ENCODE measurements at regions not wholly inside any gene's neighbourhood (a gene's known extent, or its start where the extent isn't known, plus 50 kb on each side); places are given as distances from the start of the nearest gene placed in this dataset.

GRCh38 chr3:137131081-137131480 lies 173.3 kb downstream of the IL20RB start:
- CTCF ChIA-PET = no interaction called here
- no peaks in the 10 kb centered on the region for H3K9me3 Mint-ChIP-seq (ENCODE audit: low read depth, unreplicated experiment)

GRCh38 chr3:137134431-137134830 lies 176.6 kb downstream of the IL20RB start:
- Mint-ChIP-seq H3K36me3 (ENCODE audit: insufficient read depth, unreplicated experiment) (no peaks in the 10 kb centered on the region), H3K27ac (ENCODE audit: unreplicated experiment) (no peak overlapping the region), H3K4me3 (ENCODE audit: low read depth, unreplicated experiment) (no peak overlapping the region), H3K27me3 (ENCODE audit: unreplicated experiment) (peaks cover 81% of the 10 kb centered on the region), H3K9me3 (ENCODE audit: low read depth, unreplicated experiment) (no peaks in the 10 kb centered on the region), H3K4me1 (ENCODE audit: low read depth, unreplicated experiment) (no peaks in the 10 kb centered on the region)
- no TSS peak for BruUV-seq (replicated peaks)
- intact Hi-C loops (cut with micrococcal nuclease; ENCODE audit: unreplicated experiment) = no loop called here
- CTCF ChIA-PET = interaction anchor here (1.5 kb wide), 1 partner anchor 42 kb away, joined by 3 read pairs; no protein-coding TSS in a partner anchor
- no peak for DNase-seq
- TF ChIP-seq, protein P1, sequence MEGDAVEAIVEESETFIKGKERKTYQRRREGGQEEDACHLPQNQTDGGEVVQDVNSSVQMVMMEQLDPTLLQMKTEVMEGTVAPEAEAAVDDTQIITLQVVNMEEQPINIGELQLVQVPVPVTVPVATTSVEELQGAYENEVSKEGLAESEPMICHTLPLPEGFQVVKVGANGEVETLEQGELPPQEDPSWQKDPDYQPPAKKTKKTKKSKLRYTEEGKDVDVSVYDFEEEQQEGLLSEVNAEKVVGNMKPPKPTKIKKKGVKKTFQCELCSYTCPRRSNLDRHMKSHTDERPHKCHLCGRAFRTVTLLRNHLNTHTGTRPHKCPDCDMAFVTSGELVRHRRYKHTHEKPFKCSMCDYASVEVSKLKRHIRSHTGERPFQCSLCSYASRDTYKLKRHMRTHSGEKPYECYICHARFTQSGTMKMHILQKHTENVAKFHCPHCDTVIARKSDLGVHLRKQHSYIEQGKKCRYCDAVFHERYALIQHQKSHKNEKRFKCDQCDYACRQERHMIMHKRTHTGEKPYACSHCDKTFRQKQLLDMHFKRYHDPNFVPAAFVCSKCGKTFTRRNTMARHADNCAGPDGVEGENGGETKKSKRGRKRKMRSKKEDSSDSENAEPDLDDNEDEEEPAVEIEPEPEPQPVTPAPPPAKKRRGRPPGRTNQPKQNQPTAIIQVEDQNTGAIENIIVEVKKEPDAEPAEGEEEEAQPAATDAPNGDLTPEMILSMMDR (IDR thresholded peaks at IDR 0.05; ENCODE audit: unreplicated experiment) = no peak

More at GRCh38 chr3:137131081-137131480, 173.3 kb downstream of the IL20RB start:
- intact Hi-C loops (cut with micrococcal nuclease; ENCODE audit: unreplicated experiment) = no loop called here
- Mint-ChIP-seq H3K4me3 (ENCODE audit: low read depth, unreplicated experiment) (no peak overlapping the region), H3K4me1 (ENCODE audit: low read depth, unreplicated experiment) (no peaks in the 10 kb centered on the region), H3K27me3 (ENCODE audit: unreplicated experiment) (peaks cover 54% of the 10 kb centered on the region), H3K27ac (ENCODE audit: unreplicated experiment) (no peak overlapping the region), H3K36me3 (ENCODE audit: insufficient read depth, unreplicated experiment) (no peaks in the 10 kb centered on the region)
- TF ChIP-seq, protein P1 (IDR thresholded peaks at IDR 0.05; ENCODE audit: unreplicated experiment) = no peak
- DNase-seq = no peak
- no TSS peak for BruUV-seq (replicated peaks)

- no peak overlapping the region for H3K27ac Mint-ChIP-seq (ENCODE audit: unreplicated experiment)
- no peaks in the 10 kb centered on the region for H3K27me3 Mint-ChIP-seq (ENCODE audit: unreplicated experiment)
- H3K4me1 Mint-ChIP-seq (ENCODE audit: low read depth, unreplicated experiment) = no peaks in the 10 kb centered on the region
- H3K9me3 Mint-ChIP-seq (ENCODE audit: low read depth, unreplicated experiment) = no peaks in the 10 kb centered on the region
- no peak for DNase-seq
- H3K4me3 Mint-ChIP-seq (ENCODE audit: low read depth, unreplicated experiment) = no peak overlapping the region
- TF ChIP-seq, protein P1 (IDR thresholded peaks at IDR 0.05; ENCODE audit: unreplicated experiment) = no peak
- no peaks in the 10 kb centered on the region for H3K36me3 Mint-ChIP-seq (ENCODE audit: insufficient read depth, unreplicated experiment)
- BruUV-seq (replicated peaks) = no TSS peak
- CTCF ChIA-PET = interaction anchor here (0.7 kb wide), 1 partner anchor 52 kb away, joined by 3 read pairs; no protein-coding TSS in a partner anchor
- intact Hi-C loops (cut with micrococcal nuclease; ENCODE audit: unreplicated experiment) = no loop called here
Observed at GRCh38 chr3:137148406-137148805, 190.6 kb downstream of the IL20RB start.

DNA sequence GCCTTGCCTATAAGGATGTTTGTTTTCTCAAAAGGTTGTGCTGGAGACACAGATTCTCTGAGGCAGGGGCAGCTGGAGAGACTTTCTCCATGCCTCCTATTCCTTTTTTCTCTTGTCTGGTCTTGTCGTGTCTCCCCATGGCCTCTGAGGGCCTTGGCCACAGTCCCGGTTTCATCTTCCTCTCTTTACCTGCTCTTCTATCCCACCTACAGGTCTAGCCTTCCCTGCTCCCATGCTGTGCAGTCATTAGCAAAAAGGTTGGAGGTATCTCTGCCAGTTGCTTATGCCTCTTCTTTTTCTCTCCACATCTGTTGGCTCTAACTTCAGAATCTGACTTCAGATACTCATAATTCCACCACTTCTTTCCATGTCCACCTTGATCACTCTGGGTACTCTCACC lies 191.1 kb downstream of the IL20RB start:
- CTCF ChIA-PET = interaction anchor here (0.7 kb wide), 1 partner anchor 53 kb away, joined by 3 read pairs; no protein-coding TSS in a partner anchor
- TF ChIP-seq, protein P1 (IDR thresholded peaks at IDR 0.05; ENCODE audit: unreplicated experiment) = no peak
- Mint-ChIP-seq H3K9me3 (ENCODE audit: low read depth, unreplicated experiment) (no peaks in the 10 kb centered on the region), H3K36me3 (ENCODE audit: insufficient read depth, unreplicated experiment) (no peaks in the 10 kb centered on the region), H3K27me3 (ENCODE audit: unreplicated experiment) (no peaks in the 10 kb centered on the region), H3K4me1 (ENCODE audit: low read depth, unreplicated experiment) (no peaks in the 10 kb centered on the region), H3K27ac (ENCODE audit: unreplicated experiment) (no peak overlapping the region), H3K4me3 (ENCODE audit: low read depth, unreplicated experiment) (no peak overlapping the region)
- intact Hi-C loops (cut with micrococcal nuclease; ENCODE audit: unreplicated experiment) = no loop called here
- no peak for DNase-seq
- BruUV-seq (replicated peaks) = no TSS peak

All from Calu3 (cell line).